ENCODE measurements at regions not wholly inside any gene's neighbourhood (a gene's known extent, or its start where the extent isn't known, plus 50 kb on each side); places are given as distances from the start of the nearest gene placed in this dataset.
A peak's percentile ranks its signal among the peaks of the same experiment; 100 is the strongest.

DNA sequence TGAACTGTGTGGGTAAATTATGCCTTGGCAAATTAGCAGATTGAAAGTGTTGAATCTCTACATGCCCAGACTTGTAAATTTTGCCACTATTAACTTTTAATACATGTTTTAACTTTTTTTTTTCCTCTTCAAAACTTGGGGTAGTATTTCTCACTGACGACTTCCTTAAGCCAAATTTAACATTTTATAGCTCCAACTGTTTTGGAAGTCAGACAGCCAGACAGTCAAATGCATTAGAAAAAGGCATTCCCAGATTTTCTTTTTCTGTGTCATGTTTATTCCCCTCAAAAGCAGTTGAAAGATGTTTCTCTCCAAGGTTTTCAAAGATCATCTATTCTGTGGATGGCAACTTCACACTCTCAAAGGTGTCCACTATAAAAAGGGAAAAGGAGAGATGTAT, 226.8 kb upstream of the FN1 start:
- intact Hi-C loops (cut with DNase I) = no loop called here
- Histone ChIP-seq H3K9me3 (no peaks in the 10 kb centered on the region), H3K4me1 (peaks cover 13% of the 10 kb centered on the region), H3K36me3 (no peaks in the 10 kb centered on the region), H3K4me3 (no peak overlapping the region), H3K27ac (no peak overlapping the region), H3K27me3 (no peaks in the 10 kb centered on the region)
- ATAC-seq (no peak), DNase-seq (no peak)
- TF ChIP-seq, protein P1, sequence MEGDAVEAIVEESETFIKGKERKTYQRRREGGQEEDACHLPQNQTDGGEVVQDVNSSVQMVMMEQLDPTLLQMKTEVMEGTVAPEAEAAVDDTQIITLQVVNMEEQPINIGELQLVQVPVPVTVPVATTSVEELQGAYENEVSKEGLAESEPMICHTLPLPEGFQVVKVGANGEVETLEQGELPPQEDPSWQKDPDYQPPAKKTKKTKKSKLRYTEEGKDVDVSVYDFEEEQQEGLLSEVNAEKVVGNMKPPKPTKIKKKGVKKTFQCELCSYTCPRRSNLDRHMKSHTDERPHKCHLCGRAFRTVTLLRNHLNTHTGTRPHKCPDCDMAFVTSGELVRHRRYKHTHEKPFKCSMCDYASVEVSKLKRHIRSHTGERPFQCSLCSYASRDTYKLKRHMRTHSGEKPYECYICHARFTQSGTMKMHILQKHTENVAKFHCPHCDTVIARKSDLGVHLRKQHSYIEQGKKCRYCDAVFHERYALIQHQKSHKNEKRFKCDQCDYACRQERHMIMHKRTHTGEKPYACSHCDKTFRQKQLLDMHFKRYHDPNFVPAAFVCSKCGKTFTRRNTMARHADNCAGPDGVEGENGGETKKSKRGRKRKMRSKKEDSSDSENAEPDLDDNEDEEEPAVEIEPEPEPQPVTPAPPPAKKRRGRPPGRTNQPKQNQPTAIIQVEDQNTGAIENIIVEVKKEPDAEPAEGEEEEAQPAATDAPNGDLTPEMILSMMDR (IDR thresholded peaks at IDR 0.05) = no peak

DNA sequence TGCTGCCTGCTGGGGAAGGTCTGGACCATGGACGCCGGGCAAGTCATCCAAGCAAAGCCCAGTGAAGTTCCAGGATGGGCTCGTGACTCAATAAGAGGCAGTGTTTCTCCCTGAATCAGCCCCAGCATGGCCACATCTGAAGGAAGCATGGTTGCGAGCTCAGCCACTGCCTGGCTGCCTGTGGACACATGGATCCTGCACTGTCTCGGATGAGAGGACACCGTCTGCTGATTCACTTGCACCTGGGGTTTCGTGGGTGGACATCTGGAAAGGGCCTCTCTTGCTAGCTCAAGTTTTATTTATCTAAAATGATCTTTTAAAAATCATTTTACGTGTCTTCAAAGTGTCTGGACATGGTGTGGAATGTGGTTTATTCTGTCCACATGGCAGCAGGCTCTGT, 224.8 kb upstream of the FN1 start:
- DNase-seq = no peak
- H3K27ac ChIP-seq = no peak overlapping the region
- peaks cover 13% of the 10 kb centered on the region for H3K4me1 ChIP-seq
- intact Hi-C loops (cut with DNase I) = no loop called here
- H3K9me3 ChIP-seq = no peaks in the 10 kb centered on the region
- TF ChIP-seq, protein P1 (IDR thresholded peaks at IDR 0.05) = no peak
- ATAC-seq = no peak
- no peaks in the 10 kb centered on the region for H3K36me3 ChIP-seq
- no peaks in the 10 kb centered on the region for H3K27me3 ChIP-seq
- no peak overlapping the region for H3K4me3 ChIP-seq

DNA sequence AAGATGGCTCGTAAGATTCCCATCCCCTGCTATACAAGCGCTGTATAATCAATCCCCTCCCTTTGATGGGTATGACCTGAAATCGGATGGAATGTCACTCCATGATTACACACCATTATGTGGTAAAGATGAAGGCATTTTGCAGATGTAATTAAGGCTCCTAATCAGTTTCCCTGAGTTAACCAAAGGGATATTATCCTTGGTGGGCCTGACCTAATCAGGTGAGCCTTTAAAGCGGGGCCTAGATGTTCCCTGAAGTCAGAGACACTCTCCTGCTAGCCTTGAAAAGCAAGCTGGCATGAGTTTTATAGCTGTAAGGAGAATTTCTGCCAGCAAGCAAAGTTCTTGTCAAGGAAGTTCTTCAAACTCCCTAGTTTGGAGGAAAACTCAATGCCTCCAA, 223.8 kb upstream of the FN1 start:
- ATAC-seq = no peak
- no peaks in the 10 kb centered on the region for H3K36me3 ChIP-seq
- H3K27me3 ChIP-seq = no peaks in the 10 kb centered on the region
- H3K9me3 ChIP-seq = no peaks in the 10 kb centered on the region
- no peak overlapping the region for H3K4me3 ChIP-seq
- intact Hi-C loops (cut with DNase I) = no loop called here
- DNase-seq = no peak
- peaks cover 8% of the 10 kb centered on the region for H3K4me1 ChIP-seq
- H3K27ac ChIP-seq = no peak overlapping the region
- TF ChIP-seq, protein P1 (IDR thresholded peaks at IDR 0.05) = no peak

DNA sequence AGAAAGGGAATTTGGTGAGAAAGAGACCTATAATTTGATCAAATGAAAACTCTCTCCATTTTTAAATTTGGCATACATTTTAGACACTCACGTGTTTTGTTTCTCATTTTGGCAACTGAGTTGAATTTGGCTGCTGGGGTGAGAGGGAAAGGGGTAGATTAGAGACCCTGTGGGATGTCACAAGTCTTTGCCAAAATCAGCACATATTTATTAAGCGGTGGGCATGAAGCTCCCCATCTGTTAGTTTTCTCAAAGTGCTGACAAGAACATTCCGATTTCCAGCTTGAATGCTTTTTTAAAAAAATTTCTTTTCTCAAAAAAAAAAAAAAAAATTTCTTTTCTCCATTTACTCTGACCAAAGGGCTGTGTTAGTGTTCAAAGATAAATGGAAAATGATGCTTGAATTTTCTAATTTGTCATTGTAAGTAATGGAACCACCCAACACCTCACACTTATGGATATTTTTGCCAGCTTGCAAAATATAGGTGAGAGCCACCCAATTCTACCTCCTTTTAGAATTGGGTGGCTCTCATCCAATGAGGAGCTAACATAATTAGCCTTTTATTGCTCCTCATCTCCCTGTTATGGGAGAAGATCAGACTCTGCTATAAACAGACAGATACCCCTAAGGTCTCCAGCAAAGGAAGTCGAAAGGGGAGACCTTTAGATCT, 222.9 kb upstream of the FN1 start:
- Histone ChIP-seq H3K4me3 (no peak overlapping the region), H3K4me1 (peaks cover 5% of the 10 kb centered on the region), H3K27ac (peak overlapping the region; percentile 36), H3K27me3 (no peaks in the 10 kb centered on the region), H3K36me3 (no peaks in the 10 kb centered on the region), H3K9me3 (no peaks in the 10 kb centered on the region)
- DNase-seq (no peak), ATAC-seq (no peak)
- intact Hi-C loops (cut with DNase I) = no loop called here
- TF ChIP-seq, protein P1 (IDR thresholded peaks at IDR 0.05) = no peak

DNA sequence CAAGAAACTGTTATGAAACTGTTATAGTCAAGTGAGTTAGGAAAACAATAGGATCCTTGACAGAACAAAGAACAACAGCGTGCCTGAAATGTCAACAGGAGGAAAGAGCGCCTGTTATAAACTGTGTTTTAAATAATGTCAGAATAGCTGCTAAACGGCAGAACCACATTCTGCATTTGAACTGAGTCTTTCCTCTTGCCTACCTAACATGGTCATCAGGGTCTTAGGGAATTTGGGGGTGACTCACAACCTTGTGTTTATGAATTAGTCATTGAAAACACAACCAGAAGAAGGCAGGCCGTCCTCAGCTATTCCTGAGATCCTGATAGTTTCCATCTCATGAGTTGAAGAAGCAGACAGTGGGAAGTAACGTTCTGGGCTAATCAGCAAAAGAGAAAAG, 222.0 kb upstream of the FN1 start:
- intact Hi-C loops (cut with DNase I) = no loop called here
- Histone ChIP-seq H3K36me3 (no peaks in the 10 kb centered on the region), H3K27ac (peak overlapping the region; percentile 3), H3K9me3 (no peaks in the 10 kb centered on the region), H3K4me3 (no peak overlapping the region), H3K27me3 (no peaks in the 10 kb centered on the region), H3K4me1 (peaks cover 5% of the 10 kb centered on the region)
- TF ChIP-seq, protein P1 (IDR thresholded peaks at IDR 0.05) = no peak
- ATAC-seq = no peak
- no peak for DNase-seq
